Caki2 (cell line): ENCODE measurements at regions not wholly inside any gene's neighbourhood (a gene's known extent, or its start where the extent isn't known, plus 50 kb on each side); places are given as distances from the start of the nearest gene placed in this dataset.
A peak's percentile ranks its signal among the peaks of the same experiment; 100 is the strongest.

Experiments used
- DNase-seq: peaks from one replicate; pipeline ENCODE4 v3.0.0-alpha.2; 2015; ENCODE audit warnings: low read depth
- in situ Hi-C: cut with HindIII; loops from 2 replicates; pipeline ENCODE4 v1.10.0; 2016; ENCODE audit warnings: low sequenced_read_pairs, low pct_unique_long_range_greater_than_20kb, mixed read lengths

- DNase-seq: no peak
- in situ Hi-C loops: no loop called here
Measured at GRCh38 chrX:42540146-42540545, 237.8 kb downstream of the PPP1R2C start.

GRCh38 chrX:42538405-42538804 is 239.6 kb downstream of the PPP1R2C start:
- in situ Hi-C loops: no loop called here
- no peak for DNase-seq

GRCh38 chrX:42536286-42536685 is 241.7 kb downstream of the PPP1R2C start:
- in situ Hi-C loops: no loop called here
- no peak for DNase-seq

- in situ Hi-C loops: no loop called here
- no peak for DNase-seq
Measured at GRCh38 chrX:42535233-42535632, 242.7 kb downstream of the PPP1R2C start.

GRCh38 chrX:42533761-42534160 is 244.2 kb downstream of the PPP1R2C start:
- DNase-seq: no peak
- in situ Hi-C loops: no loop called here

- no peak for DNase-seq
- in situ Hi-C loops: no loop called here
Measured at GRCh38 chrX:42531441-42531840, 246.5 kb downstream of the PPP1R2C start.

- in situ Hi-C loops: no loop called here
- peak; percentile 26 for DNase-seq
Measured at GRCh38 chrX:42530027-42530426, 247.9 kb downstream of the PPP1R2C start.

- peak; percentile 85 for DNase-seq
Measured at GRCh38 chrX:42524379-42524778, 253.6 kb downstream of the PPP1R2C start.

GRCh38 chrX:42519666-42520231 is 258.2 kb downstream of the PPP1R2C start:
- DNase-seq: peak; percentile 28
- in situ Hi-C loops: no loop called here

More at GRCh38 chrX:42524379-42524778, 253.6 kb downstream of the PPP1R2C start:
- in situ Hi-C loops: no loop called here

GRCh38 chrX:42515939-42516338 is 262.0 kb downstream of the PPP1R2C start:
- in situ Hi-C loops: no loop called here
- DNase-seq: no peak

GRCh38 chrX:42505016-42505415 is 272.9 kb downstream of the PPP1R2C start:
- DNase-seq: no peak
- in situ Hi-C loops: no loop called here

GRCh38 chrX:42499620-42500019 is 278.3 kb downstream of the PPP1R2C start:
- DNase-seq: no peak
- in situ Hi-C loops: no loop called here

GRCh38 chrX:42497356-42497755 is 280.6 kb downstream of the PPP1R2C start:
- no peak for DNase-seq
- in situ Hi-C loops: no loop called here

GRCh38 chrX:42496239-42496638 is 281.7 kb downstream of the PPP1R2C start:
- in situ Hi-C loops: no loop called here

GRCh38 chrX:42495139-42495538 is 282.8 kb downstream of the PPP1R2C start:
- in situ Hi-C loops: no loop called here
- DNase-seq: no peak

More at GRCh38 chrX:42496239-42496638, 281.7 kb downstream of the PPP1R2C start:
- DNase-seq: no peak

GRCh38 chrX:42491137-42491907 is 286.6 kb downstream of the PPP1R2C start:
- no peak for DNase-seq
- in situ Hi-C loops: no loop called here

GRCh38 chrX:42490111-42490510 is 287.9 kb downstream of the PPP1R2C start:
- in situ Hi-C loops: no loop called here
- no peak for DNase-seq

- peak; percentile 3 for DNase-seq
- in situ Hi-C loops: no loop called here
Measured at GRCh38 chrX:42485601-42486000, 292.4 kb downstream of the PPP1R2C start.

GRCh38 chrX:42484233-42484632 is 293.7 kb downstream of the PPP1R2C start:
- in situ Hi-C loops: no loop called here
- DNase-seq: no peak

- DNase-seq: no peak
- in situ Hi-C loops: no loop called here
Measured at GRCh38 chrX:42477396-42477795, 300.6 kb downstream of the PPP1R2C start.
